WTC11 (cell line): ENCODE measurements at regions not wholly inside any gene's neighbourhood (a gene's known extent, or its start where the extent isn't known, plus 50 kb on each side); places are given as distances from the start of the nearest gene placed in this dataset.

Source experiments
- ATAC-seq: fragments of 200-7000 bp; cut with Tn5 transposase; 2 replicates; pipeline ENCODE4 v1.10.0; 2021; ENCODE audit warnings: mild to moderate bottlenecking, moderate library complexity
- CTCF ChIA-PET: fragments of 300-600 bp; sonication (Branson Sonifier 250); formaldehyde crosslinking; loops from one replicate; lab custom pipeline; 2021; ENCODE audit warnings: antibody characterized with exemption; lab: Charles Lee
- POLR2A ChIA-PET: fragments of 350-600 bp; sonication (Branson Sonifier 250); formaldehyde crosslinking; loops from one replicate; lab custom pipeline; 2021; ENCODE audit warnings: antibody characterized with exemption; lab: Charles Lee
- DNase-seq: peaks from one replicate; pipeline ENCODE4 v3.0.0; 2021; ENCODE audit warnings: low spot score
- H3K27ac Mint-ChIP-seq: 2 replicates; pipeline ENCODE4 v1.8.0; 2021; ENCODE audit warnings: mixed read lengths
- H3K27me3 Mint-ChIP-seq: 2 replicates; pipeline ENCODE4 v1.8.0; 2021; ENCODE audit warnings: low read depth, mild to moderate bottlenecking, moderate library complexity, mixed read lengths
- H3K36me3 Mint-ChIP-seq: 2 replicates; pipeline ENCODE4 v1.8.0; 2021; ENCODE audit warnings: mixed read lengths
- H3K4me1 Mint-ChIP-seq: 2 replicates; pipeline ENCODE4 v1.8.0; 2022; ENCODE audit warnings: mixed read lengths
- H3K4me3 Mint-ChIP-seq: 2 replicates; pipeline ENCODE4 v1.8.0; 2021; ENCODE audit warnings: mild to moderate bottlenecking, moderate library complexity, mixed read lengths
- H3K9me3 Mint-ChIP-seq: 2 replicates; pipeline ENCODE4 v1.8.0; 2021; ENCODE audit warnings: mixed read lengths
- ESRRA ChIP-seq: sonication (generic); formaldehyde crosslinking; IDR thresholded peaks from 2 replicates; pipeline ENCODE4 v1.8.1; 2022; ENCODE audit warnings: mild to moderate bottlenecking, missing genetic modification reagents, borderline replicate concordance
- ETV6 ChIP-seq: sonication (generic); formaldehyde crosslinking; IDR thresholded peaks from 2 replicates; pipeline ENCODE4 v1.8.1; 2022; ENCODE audit warnings: mild to moderate bottlenecking, missing genetic modification reagents
- FOXJ3 ChIP-seq: sonication (generic); formaldehyde crosslinking; IDR thresholded peaks from 2 replicates; pipeline ENCODE4 v1.9.0; 2021; ENCODE audit warnings: missing genetic modification reagents, mild to moderate bottlenecking, borderline replicate concordance
- IRF2 ChIP-seq: sonication (generic); formaldehyde crosslinking; IDR thresholded peaks from 2 replicates; pipeline ENCODE4 v1.8.0; 2022; ENCODE audit warnings: low read depth, missing genetic modification reagents, borderline replicate concordance
- JAZF1 ChIP-seq: fragments of 250-450 bp; sonication (Bioruptor Pico); IDR thresholded peaks from 2 replicates; pipeline ENCODE4 v1.9.0; 2021; ENCODE audit warnings: moderate library complexity, mild to moderate bottlenecking, inconsistent platforms
- JUN ChIP-seq: sonication (generic); formaldehyde crosslinking; IDR thresholded peaks from 2 replicates; pipeline ENCODE4 v1.8.0; 2023; ENCODE audit warnings: mild to moderate bottlenecking, missing genetic modification reagents
- KAT7 ChIP-seq: sonication (generic); formaldehyde crosslinking; IDR thresholded peaks from 2 replicates; pipeline ENCODE4 v1.8.1; 2023; ENCODE audit warnings: missing genetic modification reagents, mild to moderate bottlenecking, borderline replicate concordance
- NFE2L1 ChIP-seq: sonication (generic); formaldehyde crosslinking; IDR thresholded peaks from 2 replicates; pipeline ENCODE4 v1.8.1; 2023; ENCODE audit warnings: missing genetic modification reagents
- RELA ChIP-seq: sonication (generic); formaldehyde crosslinking; IDR thresholded peaks from 2 replicates; pipeline ENCODE4 v1.8.1; 2022; ENCODE audit warnings: missing genetic modification reagents, mild to moderate bottlenecking, borderline replicate concordance
- RORB ChIP-seq: fragments of 250-450 bp; sonication (Bioruptor Pico); IDR thresholded peaks from 2 replicates; pipeline ENCODE4 v1.9.0; 2021; ENCODE audit warnings: mild to moderate bottlenecking
- TEAD1 ChIP-seq: sonication (generic); formaldehyde crosslinking; IDR thresholded peaks from 2 replicates; pipeline ENCODE4 v1.8.0; 2022; ENCODE audit warnings: mild to moderate bottlenecking, missing genetic modification reagents
- ZNF121 ChIP-seq: sonication (generic); formaldehyde crosslinking; IDR thresholded peaks from 2 replicates; pipeline ENCODE4 v1.8.0; 2023; ENCODE audit warnings: missing genetic modification reagents
- ZNF263 ChIP-seq: sonication (generic); formaldehyde crosslinking; IDR thresholded peaks from 2 replicates; pipeline ENCODE4 v1.8.1; 2022; ENCODE audit warnings: low read depth, mild to moderate bottlenecking, moderate library complexity, missing genetic modification reagents
- TF ChIP-seq, protein P1 (sequence below): sonication (generic); formaldehyde crosslinking; IDR thresholded peaks from 2 replicates; pipeline ENCODE4 v1.8.1; 2023; ENCODE audit warnings: mild to moderate bottlenecking, missing genetic modification reagents, moderate library complexity
- TF ChIP-seq, protein P2 (sequence below): fragments of 200-600 bp; IDR thresholded peaks from 2 replicates; pipeline ENCODE4 v1.8.0; 2022; ENCODE audit warnings: antibody characterized with exemption
- TF ChIP-seq, protein P3 (sequence below): sonication (generic); formaldehyde crosslinking; IDR thresholded peaks from 2 replicates; pipeline ENCODE4 v1.8.1; 2023; ENCODE audit warnings: mild to moderate bottlenecking, missing genetic modification reagents
- TF ChIP-seq, protein P4 (sequence below): sonication (generic); formaldehyde crosslinking; IDR thresholded peaks from 2 replicates; pipeline ENCODE4 v1.8.0; 2022; ENCODE audit warnings: mild to moderate bottlenecking, missing genetic modification reagents
- TF ChIP-seq, protein P5 (sequence below): sonication (generic); formaldehyde crosslinking; IDR thresholded peaks from 2 replicates; pipeline ENCODE4 v1.8.0; 2022; ENCODE audit warnings: mild to moderate bottlenecking, missing genetic modification reagents
- TF ChIP-seq, protein P6 (sequence below): sonication (generic); formaldehyde crosslinking; IDR thresholded peaks from 2 replicates; pipeline ENCODE4 v1.8.1; 2022; ENCODE audit warnings: low read depth, mild to moderate bottlenecking, moderate library complexity, missing genetic modification reagents, borderline replicate concordance
- TF ChIP-seq, protein P7 (sequence below): sonication (generic); formaldehyde crosslinking; IDR thresholded peaks from 2 replicates; pipeline ENCODE4 v1.8.0; 2022; ENCODE audit warnings: mild to moderate bottlenecking, missing genetic modification reagents

DNA sequence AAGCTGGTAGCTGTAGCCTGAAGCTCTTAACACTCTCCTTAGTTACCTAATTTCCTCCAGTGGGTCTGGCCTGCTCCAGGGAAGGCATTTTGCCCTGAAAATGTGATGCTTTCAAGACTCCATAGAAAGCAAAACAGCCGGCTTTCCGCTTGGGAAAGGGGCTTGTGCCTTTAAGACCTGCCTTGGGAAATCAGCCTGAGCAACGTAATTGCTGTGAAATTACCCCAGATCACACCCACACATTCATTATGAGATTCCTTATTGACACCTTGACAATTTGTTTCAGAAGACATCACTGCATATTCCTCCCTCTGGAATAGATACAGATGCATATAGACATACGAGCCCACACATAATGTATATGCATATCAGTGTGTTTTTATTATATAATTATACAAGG, 190.5 kb upstream of the SKOR2 start:
- Mint-ChIP-seq H3K36me3 (peaks cover 15% of the 10 kb centered on the region), H3K4me1 (no peaks in the 10 kb centered on the region), H3K27ac (no peak overlapping the region), H3K4me3 (no peak overlapping the region), H3K27me3 (no peaks in the 10 kb centered on the region; the same call in 1 of the 2 replicates), H3K9me3 (peaks cover 21% of the 10 kb centered on the region)
- DNase-seq: no peak
- ChIA-PET CTCF (no interaction called here), POLR2A (no interaction called here)
- TF ChIP-seq, protein P1, sequence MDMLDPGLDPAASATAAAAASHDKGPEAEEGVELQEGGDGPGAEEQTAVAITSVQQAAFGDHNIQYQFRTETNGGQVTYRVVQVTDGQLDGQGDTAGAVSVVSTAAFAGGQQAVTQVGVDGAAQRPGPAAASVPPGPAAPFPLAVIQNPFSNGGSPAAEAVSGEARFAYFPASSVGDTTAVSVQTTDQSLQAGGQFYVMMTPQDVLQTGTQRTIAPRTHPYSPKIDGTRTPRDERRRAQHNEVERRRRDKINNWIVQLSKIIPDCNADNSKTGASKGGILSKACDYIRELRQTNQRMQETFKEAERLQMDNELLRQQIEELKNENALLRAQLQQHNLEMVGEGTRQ: no peak
- TF ChIP-seq, protein P2, sequence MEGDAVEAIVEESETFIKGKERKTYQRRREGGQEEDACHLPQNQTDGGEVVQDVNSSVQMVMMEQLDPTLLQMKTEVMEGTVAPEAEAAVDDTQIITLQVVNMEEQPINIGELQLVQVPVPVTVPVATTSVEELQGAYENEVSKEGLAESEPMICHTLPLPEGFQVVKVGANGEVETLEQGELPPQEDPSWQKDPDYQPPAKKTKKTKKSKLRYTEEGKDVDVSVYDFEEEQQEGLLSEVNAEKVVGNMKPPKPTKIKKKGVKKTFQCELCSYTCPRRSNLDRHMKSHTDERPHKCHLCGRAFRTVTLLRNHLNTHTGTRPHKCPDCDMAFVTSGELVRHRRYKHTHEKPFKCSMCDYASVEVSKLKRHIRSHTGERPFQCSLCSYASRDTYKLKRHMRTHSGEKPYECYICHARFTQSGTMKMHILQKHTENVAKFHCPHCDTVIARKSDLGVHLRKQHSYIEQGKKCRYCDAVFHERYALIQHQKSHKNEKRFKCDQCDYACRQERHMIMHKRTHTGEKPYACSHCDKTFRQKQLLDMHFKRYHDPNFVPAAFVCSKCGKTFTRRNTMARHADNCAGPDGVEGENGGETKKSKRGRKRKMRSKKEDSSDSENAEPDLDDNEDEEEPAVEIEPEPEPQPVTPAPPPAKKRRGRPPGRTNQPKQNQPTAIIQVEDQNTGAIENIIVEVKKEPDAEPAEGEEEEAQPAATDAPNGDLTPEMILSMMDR: no peak
- ATAC-seq: no peak

DNA sequence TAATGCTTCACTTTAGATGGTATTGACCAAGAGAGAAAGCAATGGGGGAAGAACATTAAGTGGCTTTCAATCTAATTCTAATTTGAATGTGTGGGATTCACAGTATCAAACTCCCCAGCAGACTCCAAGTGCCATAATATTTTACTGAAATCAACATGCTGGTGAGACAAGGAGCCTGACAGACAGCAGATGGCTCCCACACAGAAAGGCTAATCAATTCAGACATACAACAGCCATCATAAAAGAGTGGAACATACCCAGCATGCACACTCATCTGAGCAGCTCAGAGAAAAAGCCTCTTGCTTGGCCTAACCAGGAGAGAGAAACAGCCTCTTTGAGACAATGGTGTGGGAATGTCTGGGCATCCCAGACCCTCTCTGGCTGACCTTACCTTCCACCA, 186.5 kb upstream of the SKOR2 start:
- DNase-seq: no peak
- H3K36me3 Mint-ChIP-seq: no peaks in the 10 kb centered on the region
- ChIA-PET CTCF (no interaction called here), POLR2A (no interaction called here)
- H3K27me3 Mint-ChIP-seq: no peaks in the 10 kb centered on the region
- H3K9me3 Mint-ChIP-seq: no peaks in the 10 kb centered on the region
- no peak overlapping the region for H3K27ac Mint-ChIP-seq
- H3K4me1 Mint-ChIP-seq: no peaks in the 10 kb centered on the region
- TF ChIP-seq ETV6 (CRISPR knock-in tag) (no peak), ESRRA (CRISPR knock-in tag) (no peak), JUN (CRISPR knock-in tag) (no peak), NFE2L1 (CRISPR knock-in tag) (no peak), ZNF121 (CRISPR knock-in tag) (no peak), RORB (no peak), FOXJ3 (no peak), TEAD1 (CRISPR knock-in tag) (no peak), ZNF263 (CRISPR knock-in tag) (no peak), KAT7 (no peak), JAZF1 (CRISPR knock-in tag) (no peak), RELA (CRISPR knock-in tag) (no peak), IRF2 (CRISPR knock-in tag) (no peak)
- TF ChIP-seq, protein P3, sequence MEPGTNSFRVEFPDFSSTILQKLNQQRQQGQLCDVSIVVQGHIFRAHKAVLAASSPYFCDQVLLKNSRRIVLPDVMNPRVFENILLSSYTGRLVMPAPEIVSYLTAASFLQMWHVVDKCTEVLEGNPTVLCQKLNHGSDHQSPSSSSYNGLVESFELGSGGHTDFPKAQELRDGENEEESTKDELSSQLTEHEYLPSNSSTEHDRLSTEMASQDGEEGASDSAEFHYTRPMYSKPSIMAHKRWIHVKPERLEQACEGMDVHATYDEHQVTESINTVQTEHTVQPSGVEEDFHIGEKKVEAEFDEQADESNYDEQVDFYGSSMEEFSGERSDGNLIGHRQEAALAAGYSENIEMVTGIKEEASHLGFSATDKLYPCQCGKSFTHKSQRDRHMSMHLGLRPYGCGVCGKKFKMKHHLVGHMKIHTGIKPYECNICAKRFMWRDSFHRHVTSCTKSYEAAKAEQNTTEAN (CRISPR knock-in tag): no peak
- TF ChIP-seq, protein P4, sequence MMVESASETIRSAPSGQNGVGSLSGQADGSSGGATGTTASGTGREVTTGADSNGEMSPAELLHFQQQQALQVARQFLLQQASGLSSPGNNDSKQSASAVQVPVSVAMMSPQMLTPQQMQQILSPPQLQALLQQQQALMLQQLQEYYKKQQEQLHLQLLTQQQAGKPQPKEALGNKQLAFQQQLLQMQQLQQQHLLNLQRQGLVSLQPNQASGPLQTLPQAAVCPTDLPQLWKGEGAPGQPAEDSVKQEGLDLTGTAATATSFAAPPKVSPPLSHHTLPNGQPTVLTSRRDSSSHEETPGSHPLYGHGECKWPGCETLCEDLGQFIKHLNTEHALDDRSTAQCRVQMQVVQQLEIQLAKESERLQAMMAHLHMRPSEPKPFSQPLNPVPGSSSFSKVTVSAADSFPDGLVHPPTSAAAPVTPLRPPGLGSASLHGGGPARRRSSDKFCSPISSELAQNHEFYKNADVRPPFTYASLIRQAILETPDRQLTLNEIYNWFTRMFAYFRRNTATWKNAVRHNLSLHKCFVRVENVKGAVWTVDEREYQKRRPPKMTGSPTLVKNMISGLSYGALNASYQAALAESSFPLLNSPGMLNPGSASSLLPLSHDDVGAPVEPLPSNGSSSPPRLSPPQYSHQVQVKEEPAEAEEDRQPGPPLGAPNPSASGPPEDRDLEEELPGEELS (CRISPR knock-in tag): no peak
- TF ChIP-seq, protein P5, sequence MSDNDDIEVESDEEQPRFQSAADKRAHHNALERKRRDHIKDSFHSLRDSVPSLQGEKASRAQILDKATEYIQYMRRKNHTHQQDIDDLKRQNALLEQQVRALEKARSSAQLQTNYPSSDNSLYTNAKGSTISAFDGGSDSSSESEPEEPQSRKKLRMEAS (CRISPR knock-in tag): no peak
- TF ChIP-seq, protein P6, sequence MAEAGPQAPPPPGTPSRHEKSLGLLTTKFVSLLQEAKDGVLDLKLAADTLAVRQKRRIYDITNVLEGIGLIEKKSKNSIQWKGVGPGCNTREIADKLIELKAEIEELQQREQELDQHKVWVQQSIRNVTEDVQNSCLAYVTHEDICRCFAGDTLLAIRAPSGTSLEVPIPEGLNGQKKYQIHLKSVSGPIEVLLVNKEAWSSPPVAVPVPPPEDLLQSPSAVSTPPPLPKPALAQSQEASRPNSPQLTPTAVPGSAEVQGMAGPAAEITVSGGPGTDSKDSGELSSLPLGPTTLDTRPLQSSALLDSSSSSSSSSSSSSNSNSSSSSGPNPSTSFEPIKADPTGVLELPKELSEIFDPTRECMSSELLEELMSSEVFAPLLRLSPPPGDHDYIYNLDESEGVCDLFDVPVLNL (CRISPR knock-in tag): no peak
- TF ChIP-seq, protein P7, sequence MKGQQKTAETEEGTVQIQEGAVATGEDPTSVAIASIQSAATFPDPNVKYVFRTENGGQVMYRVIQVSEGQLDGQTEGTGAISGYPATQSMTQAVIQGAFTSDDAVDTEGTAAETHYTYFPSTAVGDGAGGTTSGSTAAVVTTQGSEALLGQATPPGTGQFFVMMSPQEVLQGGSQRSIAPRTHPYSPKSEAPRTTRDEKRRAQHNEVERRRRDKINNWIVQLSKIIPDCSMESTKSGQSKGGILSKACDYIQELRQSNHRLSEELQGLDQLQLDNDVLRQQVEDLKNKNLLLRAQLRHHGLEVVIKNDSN (CRISPR knock-in tag): no peak
- ATAC-seq: no peak
- H3K4me3 Mint-ChIP-seq: no peak overlapping the region
